Breast epithelium (tissue), 4 donors: ENCODE measurements at regions not wholly inside any gene's neighbourhood (a gene's known extent, or its start where the extent isn't known, plus 50 kb on each side); places are given as distances from the start of the nearest gene placed in this dataset.

ENCODE experiments used
- DNase-seq, 2 donors: peaks; one replicate each; pipeline ENCODE4 v3.0.0-alpha.2; 2019; ENCODE audit warnings: low spot score in 2 of 2
- H3K27ac ChIP-seq, 2 donors: fragments of 200-600 bp; sonication (generic) in 1 of 2; one replicate each; pipeline ENCODE4 v1.5.1; 2016 to 2019; ENCODE audit warnings: mild to moderate bottlenecking in 1 of 2
- H3K27me3 ChIP-seq, 2 donors: fragments of 200-600 bp; sonication (generic) in 1 of 2; one replicate each; pipeline versions ENCODE4 v1.5.1 to v1.6.0; 2017 to 2019; ENCODE audit warnings: control low read depth in 1 of 2, mild to moderate bottlenecking in 1 of 2
- H3K36me3 ChIP-seq: fragments of 200-600 bp; one replicate; pipeline ENCODE4 v1.5.1; 2019
- H3K4me1 ChIP-seq, 2 donors: fragments of 200-600 bp; sonication (generic); one replicate each; pipeline ENCODE4 v1.5.1; 2016 to 2019; ENCODE audit warnings: control low read depth in 1 of 2
- H3K4me3 ChIP-seq, 3 donors: fragments of 200-600 bp; sonication (generic); 1 replicate in 2 of 3; 2 replicates in 1 of 3; pipeline ENCODE4 v1.5.1; 2016 to 2019; ENCODE audit warnings: mild to moderate bottlenecking in 3 of 3, moderate library complexity in 2 of 3
- H3K9me3 ChIP-seq, 2 donors: fragments of 200-600 bp; sonication (generic) in 1 of 2; one replicate each; pipeline ENCODE4 v1.5.1; 2016 to 2019; ENCODE audit warnings: control low read depth in 1 of 2
- POLR2A ChIP-seq: fragments of 450-650 bp; IDR thresholded peaks from one replicate; pipeline ENCODE4 v1.6.1; 2016; ENCODE audit warnings: antibody characterized with exemption, mild to moderate bottlenecking, moderate library complexity
- POLR2AphosphoS5 ChIP-seq, 3 donors: sonication (generic); formaldehyde crosslinking; IDR thresholded peaks; one replicate each; pipeline ENCODE4 v1.6.1; 2017; ENCODE audit warnings: antibody characterized with exemption in 3 of 3
- intact Hi-C: fragments of 100-400 bp; cut with DNase I; formaldehyde crosslinking; loops from one replicate; pipeline ENCODE4 v1.15.1; 2023; ENCODE audit warnings: low total_unique reads
- TF ChIP-seq, protein P1 (sequence below), 3 donors: fragments of 450-650 bp; IDR thresholded peaks; one replicate each; pipeline ENCODE4 v1.5.1; 2016 to 2017; ENCODE audit warnings: antibody characterized with exemption in 3 of 3, mild to moderate bottlenecking in 3 of 3, moderate library complexity in 3 of 3

DNA sequence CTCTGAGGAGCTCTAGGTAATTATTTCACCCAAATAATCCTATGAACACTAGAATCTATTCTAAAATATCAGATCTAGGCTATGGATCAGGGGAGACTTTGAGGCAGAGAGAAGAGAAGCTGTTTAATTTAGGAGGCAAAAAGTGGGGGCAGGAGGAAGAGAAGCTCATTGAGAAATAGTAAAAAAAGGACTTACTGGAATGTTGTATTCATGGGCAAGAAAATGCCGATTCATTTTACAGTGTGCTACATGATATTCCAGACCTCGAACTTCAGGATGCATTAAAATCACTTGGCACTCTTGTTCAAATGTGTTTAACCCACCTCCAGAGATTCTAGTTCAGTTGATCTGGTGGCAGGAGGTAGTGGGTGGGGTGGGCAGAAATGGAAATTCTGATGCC lies 109.5 kb upstream of the ITGB1 start:
- TF ChIP-seq, protein P1, sequence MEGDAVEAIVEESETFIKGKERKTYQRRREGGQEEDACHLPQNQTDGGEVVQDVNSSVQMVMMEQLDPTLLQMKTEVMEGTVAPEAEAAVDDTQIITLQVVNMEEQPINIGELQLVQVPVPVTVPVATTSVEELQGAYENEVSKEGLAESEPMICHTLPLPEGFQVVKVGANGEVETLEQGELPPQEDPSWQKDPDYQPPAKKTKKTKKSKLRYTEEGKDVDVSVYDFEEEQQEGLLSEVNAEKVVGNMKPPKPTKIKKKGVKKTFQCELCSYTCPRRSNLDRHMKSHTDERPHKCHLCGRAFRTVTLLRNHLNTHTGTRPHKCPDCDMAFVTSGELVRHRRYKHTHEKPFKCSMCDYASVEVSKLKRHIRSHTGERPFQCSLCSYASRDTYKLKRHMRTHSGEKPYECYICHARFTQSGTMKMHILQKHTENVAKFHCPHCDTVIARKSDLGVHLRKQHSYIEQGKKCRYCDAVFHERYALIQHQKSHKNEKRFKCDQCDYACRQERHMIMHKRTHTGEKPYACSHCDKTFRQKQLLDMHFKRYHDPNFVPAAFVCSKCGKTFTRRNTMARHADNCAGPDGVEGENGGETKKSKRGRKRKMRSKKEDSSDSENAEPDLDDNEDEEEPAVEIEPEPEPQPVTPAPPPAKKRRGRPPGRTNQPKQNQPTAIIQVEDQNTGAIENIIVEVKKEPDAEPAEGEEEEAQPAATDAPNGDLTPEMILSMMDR (IDR thresholded peaks at IDR 0.05), result no peak
- TF ChIP-seq POLR2A (no peak), POLR2AphosphoS5 (IDR thresholded peaks at IDR 0.05) (no peak)
- Histone ChIP-seq H3K36me3 (no peaks in the 10 kb centered on the region), H3K27me3 (no peaks in the 10 kb centered on the region), H3K4me3 (no peak overlapping the region), H3K4me1 (no peaks in the 10 kb centered on the region), H3K27ac (no peak overlapping the region), H3K9me3 (no peaks in the 10 kb centered on the region)
- intact Hi-C loops, result no loop called here
- DNase-seq, result no peak

DNA sequence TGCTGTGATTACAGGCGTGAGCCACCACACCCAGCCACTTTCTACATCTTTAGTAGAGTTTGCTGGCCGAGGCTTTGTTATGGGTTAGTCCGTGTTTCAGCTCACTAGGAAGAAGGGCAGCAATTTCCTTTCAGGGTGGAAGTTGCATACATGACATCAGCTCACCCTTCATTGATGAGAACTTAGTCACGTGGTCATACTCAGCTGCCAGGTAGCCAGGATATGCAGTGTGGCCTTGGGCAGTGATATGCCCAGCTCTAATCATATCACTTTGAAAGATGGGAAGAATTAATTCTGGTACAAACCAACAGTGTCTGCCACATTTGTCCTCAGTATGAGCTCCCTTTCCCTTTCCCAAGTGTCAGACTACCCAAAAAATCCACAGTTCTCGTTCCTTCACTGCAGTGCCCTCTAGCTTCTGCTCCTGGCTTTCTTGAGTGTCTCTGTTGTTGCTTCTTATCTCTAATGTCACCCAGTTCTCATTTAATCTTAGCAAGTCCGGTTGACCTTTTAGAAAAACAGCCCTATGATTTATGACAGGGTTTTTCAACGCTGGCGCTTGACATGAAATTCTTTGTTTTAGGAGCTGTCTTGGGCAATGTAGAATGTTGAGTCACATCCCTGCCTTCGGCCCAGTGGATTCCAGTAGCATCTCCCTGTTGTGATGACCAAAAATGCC lies 108.7 kb upstream of the ITGB1 start:
- Histone ChIP-seq H3K4me1 (no peaks in the 10 kb centered on the region), H3K27ac (no peak overlapping the region), H3K36me3 (no peaks in the 10 kb centered on the region), H3K4me3 (no peak overlapping the region), H3K9me3 (no peaks in the 10 kb centered on the region), H3K27me3 (no peaks in the 10 kb centered on the region)
- no peak for DNase-seq
- TF ChIP-seq POLR2A (no peak), POLR2AphosphoS5 (IDR thresholded peaks at IDR 0.05) (no peak)
- TF ChIP-seq, protein P1 (IDR thresholded peaks at IDR 0.05), result no peak
- intact Hi-C loops, result no loop called here

DNA sequence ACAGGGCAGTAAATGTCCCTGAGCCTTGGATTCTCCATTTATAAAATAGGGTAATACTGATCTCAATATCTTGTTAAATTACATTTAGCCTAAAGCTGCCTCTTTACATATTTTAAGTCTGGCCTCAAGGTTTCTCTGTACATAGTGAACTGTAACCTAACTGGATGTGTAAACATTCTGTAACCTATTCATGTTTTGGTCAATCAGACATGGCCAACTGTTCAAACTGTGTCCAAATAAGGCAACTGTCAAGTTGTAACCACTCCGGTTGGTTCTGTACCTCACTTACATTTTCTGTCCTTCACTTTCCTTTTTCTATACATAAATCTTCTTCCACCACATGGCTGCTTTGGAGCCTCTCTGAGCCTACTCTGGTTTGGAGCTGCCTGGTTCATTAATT lies 107.1 kb upstream of the ITGB1 start:
- intact Hi-C loops, result no loop called here
- Histone ChIP-seq H3K9me3 (no peaks in the 10 kb centered on the region), H3K4me3 (no peak overlapping the region), H3K27ac (no peak overlapping the region), H3K4me1 (no peaks in the 10 kb centered on the region), H3K36me3 (no peaks in the 10 kb centered on the region), H3K27me3 (no peaks in the 10 kb centered on the region)
- no peak for DNase-seq
- TF ChIP-seq POLR2A, result no peak
- TF ChIP-seq POLR2AphosphoS5 (IDR thresholded peaks at IDR 0.05), result no peak
- TF ChIP-seq, protein P1 (IDR thresholded peaks at IDR 0.05), result no peak

DNA sequence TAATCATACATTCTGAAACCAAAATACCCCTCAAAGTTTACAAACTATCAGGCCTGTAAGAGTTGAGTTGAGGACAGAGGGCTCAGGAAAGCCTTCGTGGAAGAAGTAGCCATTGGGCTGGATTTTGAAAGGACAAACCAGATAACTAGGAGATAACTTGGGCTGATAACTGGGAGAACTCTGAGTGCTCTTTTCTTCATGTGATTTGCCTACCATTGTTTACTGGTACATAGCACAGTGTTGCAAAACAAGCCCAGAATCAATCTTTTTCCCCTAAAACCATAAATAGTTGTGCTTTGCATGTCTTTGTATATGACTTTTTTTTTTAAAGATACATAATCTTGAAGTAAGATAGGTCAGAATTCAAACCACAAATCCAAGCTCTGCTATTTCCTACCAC lies 106.7 kb upstream of the ITGB1 start:
- no peak overlapping the region for H3K27ac ChIP-seq
- DNase-seq, result no peak
- no peaks in the 10 kb centered on the region for H3K27me3 ChIP-seq
- H3K36me3 ChIP-seq, result no peaks in the 10 kb centered on the region
- no peaks in the 10 kb centered on the region for H3K9me3 ChIP-seq
- intact Hi-C loops, result no loop called here
- H3K4me1 ChIP-seq, result no peaks in the 10 kb centered on the region
- no peak for TF ChIP-seq POLR2AphosphoS5 (IDR thresholded peaks at IDR 0.05)
- no peak for TF ChIP-seq POLR2A
- TF ChIP-seq, protein P1 (IDR thresholded peaks at IDR 0.05), result no peak
- no peak overlapping the region for H3K4me3 ChIP-seq

DNA sequence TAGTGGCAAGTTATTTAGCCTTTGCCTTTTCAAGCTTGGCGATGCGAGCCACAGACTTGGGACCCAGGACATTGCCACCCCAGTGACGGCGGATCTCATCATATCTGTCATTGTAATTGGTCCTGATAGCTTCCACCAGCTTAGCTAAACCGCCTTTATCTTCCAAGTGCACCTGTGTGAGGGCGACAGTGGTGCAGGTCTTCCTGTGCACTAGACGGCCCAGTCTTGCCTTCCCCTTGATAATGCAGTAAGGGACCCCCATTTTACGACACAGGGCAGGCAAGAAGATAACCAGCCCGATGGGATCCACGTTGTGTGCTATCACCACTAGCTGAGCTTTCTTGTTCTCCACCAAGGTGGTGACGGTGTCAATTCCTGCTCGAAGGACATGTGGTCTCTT lies 99.6 kb upstream of the ITGB1 start:
- H3K27ac ChIP-seq, result no peak overlapping the region
- no peaks in the 10 kb centered on the region for H3K27me3 ChIP-seq
- H3K9me3 ChIP-seq, result no peaks in the 10 kb centered on the region
- no peak overlapping the region for H3K4me3 ChIP-seq
- no peaks in the 10 kb centered on the region for H3K4me1 ChIP-seq
- intact Hi-C loops, result no loop called here
- no peak for DNase-seq
- no peaks in the 10 kb centered on the region for H3K36me3 ChIP-seq
- no peak for TF ChIP-seq POLR2AphosphoS5 (IDR thresholded peaks at IDR 0.05)
- TF ChIP-seq, protein P1 (IDR thresholded peaks at IDR 0.05), result no peak
- TF ChIP-seq POLR2A, result no peak
